HEK293T (cell line): ENCODE measurements at regions not wholly inside any gene's neighbourhood (a gene's known extent, or its start where the extent isn't known, plus 50 kb on each side); places are given as distances from the start of the nearest gene placed in this dataset.

ENCODE experiments used
- FOXA1 ChIP-seq: fragments of 450-650 bp; IDR thresholded peaks from 2 replicates; pipeline ENCODE4 v1.6.1; 2016; ENCODE audit warnings: mild to moderate bottlenecking
- FOXM1 ChIP-seq: fragments of 450-650 bp; IDR thresholded peaks from 2 replicates; pipeline ENCODE4 v1.6.1; 2017; ENCODE audit warnings: mild to moderate bottlenecking, borderline replicate concordance
- TARDBP ChIP-seq: fragments of 450-650 bp; IDR thresholded peaks from 2 replicates; pipeline ENCODE4 v1.6.1; 2016

- TF ChIP-seq FOXM1 (no peak), TARDBP (no peak), FOXA1 (no peak)
Observed at GRCh38 chr9:107932601-107933000, 443.0 kb upstream of the KLF4 start.
